Ascending aorta (tissue), 2 donors: ENCODE measurements at regions not wholly inside any gene's neighbourhood (a gene's known extent, or its start where the extent isn't known, plus 50 kb on each side); places are given as distances from the start of the nearest gene placed in this dataset.

Experiments used
- DNase-seq, 2 donors: peaks; one replicate each; pipeline ENCODE4 v3.0.0-alpha.2; 2019; ENCODE audit warnings: low spot score in 2 of 2
- H3K27ac ChIP-seq, 2 donors: fragments of 200-600 bp; sonication (generic); one replicate each; pipeline ENCODE4 v1.5.1; 2016 to 2017; ENCODE audit warnings: mild to moderate bottlenecking in 1 of 2
- H3K27me3 ChIP-seq: fragments of 200-600 bp; sonication (generic); one replicate; pipeline ENCODE4 v1.5.1; 2017
- H3K36me3 ChIP-seq, 2 donors: fragments of 200-600 bp; sonication (generic); one replicate each; pipeline ENCODE4 v1.5.1; 2016
- H3K4me1 ChIP-seq, 2 donors: fragments of 200-600 bp; sonication (generic); one replicate each; pipeline ENCODE4 v1.5.1; 2016 to 2017; ENCODE audit warnings: mild to moderate bottlenecking in 1 of 2
- H3K4me3 ChIP-seq, 2 donors: fragments of 200-600 bp; sonication (generic); one replicate each; pipeline ENCODE4 v1.5.1; 2016 to 2017; ENCODE audit warnings: mild to moderate bottlenecking in 1 of 2
- H3K9me3 ChIP-seq, 2 donors: fragments of 200-600 bp; sonication (generic); one replicate each; pipeline ENCODE4 v1.5.1; 2016
- CTCF ChIP-seq, 3 experiments: fragments of 200-600 bp in 2 of 3; fragments of 450-650 bp in 1 of 3; sonication (generic) in 2 of 3; IDR thresholded peaks; one replicate each; pipeline ENCODE4 v1.5.1; 2016 to 2019; ENCODE audit warnings: antibody characterized with exemption in 3 of 3, mild to moderate bottlenecking in 1 of 3, moderate library complexity in 1 of 3
- intact Hi-C: fragments of 100-400 bp; cut with DNase I; formaldehyde crosslinking; loops from one replicate; pipeline ENCODE4 v1.15.1; 2023

GRCh38 chr10:24054421-24054820, 154.5 kb upstream of the KIAA1217 start:
- DNase-seq = no peak
- Histone ChIP-seq H3K27ac (no peak overlapping the region), H3K27me3 (no peaks in the 10 kb centered on the region), H3K4me1 (no peaks in the 10 kb centered on the region), H3K4me3 (no peak overlapping the region), H3K36me3 (no peaks in the 10 kb centered on the region), H3K9me3 (no peaks in the 10 kb centered on the region)
- intact Hi-C loops = no loop called here
- no peak for TF ChIP-seq CTCF (IDR thresholded peaks at IDR 0.05)

- no peaks in the 10 kb centered on the region for H3K36me3 ChIP-seq
- TF ChIP-seq CTCF (IDR thresholded peaks at IDR 0.05) = no peak
- no peak overlapping the region for H3K27ac ChIP-seq
- DNase-seq = no peak
- H3K27me3 ChIP-seq = no peaks in the 10 kb centered on the region
- H3K9me3 ChIP-seq = no peaks in the 10 kb centered on the region
- intact Hi-C loops = no loop called here
- H3K4me3 ChIP-seq = no peak overlapping the region
- H3K4me1 ChIP-seq = no peaks in the 10 kb centered on the region
These were observed 128.7 kb upstream of the KIAA1217 start for GRCh38 chr10:24080207-24080606.

GRCh38 chr10:24086296-24087086, 122.4 kb upstream of the KIAA1217 start:
- Histone ChIP-seq H3K9me3 (no peaks in the 10 kb centered on the region), H3K36me3 (no peaks in the 10 kb centered on the region), H3K4me1 (no peaks in the 10 kb centered on the region), H3K27ac (no peak overlapping the region), H3K4me3 (no peak overlapping the region), H3K27me3 (no peaks in the 10 kb centered on the region)
- intact Hi-C loops = no loop called here
- no peak for DNase-seq
- no peak for TF ChIP-seq CTCF (IDR thresholded peaks at IDR 0.05)

- Histone ChIP-seq H3K36me3 (no peaks in the 10 kb centered on the region), H3K9me3 (no peaks in the 10 kb centered on the region), H3K27ac (no peak overlapping the region), H3K27me3 (no peaks in the 10 kb centered on the region), H3K4me1 (no peaks in the 10 kb centered on the region), H3K4me3 (no peak overlapping the region)
- no peak for DNase-seq
- intact Hi-C loops = no loop called here
- no peak for TF ChIP-seq CTCF (IDR thresholded peaks at IDR 0.05)
These were observed 117.7 kb upstream of the KIAA1217 start for GRCh38 chr10:24091256-24091655.

GRCh38 chr10:24096281-24096680, 112.7 kb upstream of the KIAA1217 start:
- no peak for DNase-seq
- intact Hi-C loops = no loop called here
- Histone ChIP-seq H3K27ac (no peak overlapping the region), H3K36me3 (no peaks in the 10 kb centered on the region), H3K9me3 (no peaks in the 10 kb centered on the region), H3K27me3 (no peaks in the 10 kb centered on the region), H3K4me3 (no peak overlapping the region), H3K4me1 (no peaks in the 10 kb centered on the region)
- TF ChIP-seq CTCF (IDR thresholded peaks at IDR 0.05) = no peak
